ENCODE measurements at regions not wholly inside any gene's neighbourhood (a gene's known extent, or its start where the extent isn't known, plus 50 kb on each side); places are given as distances from the start of the nearest gene placed in this dataset.
"Not testable (repeated sequence)": the region's sequence is repeated elsewhere in the genome, so short reads cannot be mapped to it uniquely, and the experiment has no call there.

DNA sequence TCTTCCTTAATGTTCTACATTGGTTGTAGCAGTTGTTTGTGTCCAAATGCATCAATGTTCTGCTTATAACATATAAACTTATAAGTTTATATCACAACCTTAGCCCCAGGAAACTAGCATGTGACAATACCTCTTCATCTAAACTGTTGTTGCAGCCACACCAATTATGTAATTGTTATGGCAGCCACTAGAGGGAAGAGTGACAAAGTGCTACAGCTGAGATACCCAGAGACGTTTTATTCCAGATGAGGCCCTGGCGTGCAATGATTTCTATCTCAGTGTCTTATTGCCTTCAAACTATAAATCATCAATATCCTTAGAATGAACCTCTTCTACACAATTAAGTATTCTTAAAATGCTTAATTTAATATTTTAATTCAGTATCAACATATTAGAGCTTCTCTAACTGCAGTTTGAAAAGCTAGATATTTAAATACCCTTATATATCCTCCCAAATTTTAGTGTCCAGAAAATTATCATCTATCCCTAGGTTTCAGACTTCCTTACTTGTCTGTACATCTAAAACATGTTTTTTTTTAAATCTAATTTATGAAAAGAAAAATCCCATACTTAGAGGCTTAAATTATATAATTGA, 171.6 kb downstream of the PCDH10 start:
- peak; percentile 16 for DNase-seq (ENCODE audit: low spot score)

GRCh38 chr4:133316909-133317308, 167.8 kb downstream of the PCDH10 start:
- DNase-seq (ENCODE audit: low spot score), result no peak

DNA sequence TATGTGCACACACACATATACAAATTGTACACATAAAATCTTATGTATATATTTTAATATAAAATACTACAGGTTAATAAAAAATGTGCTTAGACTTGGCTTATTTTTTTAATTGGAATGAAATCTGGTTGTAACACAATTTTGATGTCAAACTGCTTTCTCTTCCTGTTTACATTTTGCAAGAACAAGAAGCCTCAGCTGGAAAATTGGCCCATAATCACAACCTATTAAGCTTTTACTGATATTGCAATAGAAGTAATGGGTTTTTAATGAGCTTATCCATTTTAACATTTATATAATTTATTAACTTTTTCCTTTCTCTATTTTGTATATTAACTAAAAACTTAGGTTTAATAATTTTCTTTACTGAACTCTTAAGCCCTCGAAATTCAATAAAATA, 165.9 kb downstream of the PCDH10 start:
- DNase-seq (ENCODE audit: low spot score), result no peak

DNA sequence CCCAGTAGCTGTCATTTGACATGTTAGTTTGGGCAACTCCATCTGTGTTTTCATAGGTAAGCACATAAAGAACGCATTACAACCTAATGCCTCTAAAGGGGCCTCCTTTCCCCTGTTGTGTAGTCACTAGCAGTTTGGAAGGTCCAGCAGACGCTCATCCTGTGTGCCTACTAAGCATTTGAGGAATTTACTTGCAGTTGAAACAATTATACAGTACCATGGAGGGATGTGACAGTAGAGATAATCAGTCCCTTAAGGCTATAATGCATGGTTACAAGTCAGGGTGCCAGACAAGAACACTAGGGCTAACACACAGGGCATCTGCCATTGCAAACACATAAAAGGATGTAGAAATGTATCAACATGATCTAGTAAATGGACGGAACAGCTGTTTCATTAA, 138.3 kb downstream of the PCDH10 start:
- no peak for DNase-seq (ENCODE audit: low spot score)

DNA sequence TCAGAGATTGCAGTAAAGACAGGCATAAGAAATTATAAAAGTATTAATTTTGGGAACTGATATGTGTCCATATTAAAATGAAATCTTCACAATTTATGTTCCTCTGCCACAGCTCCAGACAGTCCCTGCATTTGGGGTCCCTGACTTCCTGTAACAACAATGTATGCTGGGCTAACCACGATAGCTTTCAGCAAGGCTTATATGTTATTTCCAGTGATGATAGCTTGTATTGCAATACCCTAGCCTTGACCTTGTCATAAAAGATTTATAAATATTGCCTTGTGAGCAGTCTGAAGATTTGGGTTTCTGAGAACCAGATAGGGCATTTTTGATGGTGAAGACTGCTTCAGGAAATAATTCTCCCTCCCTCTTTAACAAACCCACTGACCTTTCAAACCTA, 129.5 kb downstream of the PCDH10 start:
- DNase-seq (ENCODE audit: low spot score), result no peak

DNA sequence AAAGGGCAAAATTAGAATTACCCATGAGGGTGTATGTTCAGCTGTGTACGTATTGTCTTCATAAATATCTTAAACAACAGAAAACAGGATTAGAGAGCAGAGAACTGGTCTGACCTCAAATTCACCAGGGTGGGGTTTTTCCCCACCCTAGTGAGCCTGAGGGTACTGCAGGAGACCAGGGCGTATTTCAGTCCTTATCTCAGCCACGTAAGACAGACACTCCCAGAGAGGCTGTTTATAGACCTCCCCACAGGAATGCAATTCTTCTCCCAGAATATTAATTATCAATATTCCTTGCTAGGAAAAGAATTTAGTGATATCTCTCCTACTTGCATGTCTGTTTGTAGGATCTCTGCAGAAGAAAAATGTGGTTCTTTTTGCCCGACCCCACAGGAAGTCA, 128.8 kb downstream of the PCDH10 start:
- not testable (repeated sequence) for DNase-seq (ENCODE audit: low spot score)

- DNase-seq (ENCODE audit: low spot score), result no peak
These were observed 126.2 kb downstream of the PCDH10 start for GRCh38 chr4:133275246-133275645.

- no peak for DNase-seq (ENCODE audit: low spot score)
These were observed 124.3 kb downstream of the PCDH10 start for GRCh38 chr4:133273401-133273800.

DNA sequence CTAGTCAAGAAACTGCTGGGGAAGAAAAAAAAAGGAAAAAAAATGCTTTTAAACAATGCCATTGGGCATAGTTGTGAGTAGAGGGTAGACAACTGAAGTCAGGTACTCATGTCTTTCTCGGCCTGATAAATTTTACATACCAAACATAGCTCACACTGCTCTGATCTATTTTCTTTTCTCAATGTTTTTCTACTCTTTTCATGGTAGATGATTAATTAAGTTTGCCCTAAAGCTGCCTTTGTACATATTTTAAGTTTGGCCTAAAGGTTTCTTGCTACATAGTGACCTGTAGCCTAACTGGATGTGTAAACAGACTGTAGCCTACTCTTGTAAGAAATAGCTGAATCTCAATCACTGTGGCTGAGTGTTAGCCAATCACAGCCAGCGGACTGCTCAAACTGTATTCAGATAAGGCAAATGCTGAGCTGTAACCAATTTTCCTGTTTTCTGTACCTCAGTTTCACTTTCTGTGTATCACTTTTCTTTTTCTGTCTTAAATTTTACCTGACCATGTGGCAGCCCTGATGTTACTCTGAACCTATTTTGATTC, 121.0 kb downstream of the PCDH10 start:
- no peak for DNase-seq (ENCODE audit: low spot score)

GRCh38 chr4:133268205-133268604, 119.1 kb downstream of the PCDH10 start:
- no peak for DNase-seq (ENCODE audit: low spot score)

DNA sequence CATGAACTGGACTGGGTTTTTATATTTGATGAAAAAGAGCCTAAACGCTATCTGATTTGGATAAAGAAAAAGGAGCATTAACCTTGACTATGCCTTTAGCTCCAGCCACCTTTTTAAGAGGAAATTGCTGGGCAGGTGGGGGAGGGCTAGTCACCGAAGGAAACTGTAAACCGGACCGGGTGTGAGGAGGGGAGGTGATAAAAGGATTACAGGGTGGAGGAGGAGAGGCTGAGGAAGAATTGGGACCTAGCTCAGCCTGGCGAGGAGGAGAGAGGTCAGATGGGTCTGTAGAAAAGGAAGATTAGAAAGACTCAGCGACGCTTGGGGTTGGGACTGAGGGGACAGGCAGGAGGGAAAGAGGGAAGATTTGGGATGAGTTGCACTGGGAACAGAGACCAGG, 118.4 kb downstream of the PCDH10 start:
- not testable (repeated sequence) for DNase-seq (ENCODE audit: low spot score)

DNA sequence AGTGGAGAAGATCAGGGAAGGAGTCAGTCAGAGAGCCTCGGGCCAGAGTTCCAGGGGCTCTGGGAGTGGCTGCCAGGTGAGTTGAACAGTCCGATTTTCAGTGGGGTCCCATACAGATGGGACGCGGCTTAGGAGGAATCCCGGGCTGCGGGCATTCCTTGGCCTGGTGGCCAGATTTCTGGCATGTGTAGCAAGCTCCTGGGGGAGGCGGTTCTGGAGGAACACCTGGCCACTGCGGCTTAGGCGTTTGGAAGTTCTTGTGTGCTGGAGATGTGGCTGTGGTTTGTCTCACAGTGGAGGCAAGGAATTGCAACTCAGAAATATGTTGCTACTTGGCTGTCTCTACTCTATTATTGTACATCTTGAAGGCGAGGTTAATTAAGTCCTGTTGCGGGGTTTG, 117.9 kb downstream of the PCDH10 start:
- not testable (repeated sequence) for DNase-seq (ENCODE audit: low spot score)

- not testable (repeated sequence) for DNase-seq (ENCODE audit: low spot score)
These were observed 115.2 kb downstream of the PCDH10 start for GRCh38 chr4:133264251-133264650.

DNA sequence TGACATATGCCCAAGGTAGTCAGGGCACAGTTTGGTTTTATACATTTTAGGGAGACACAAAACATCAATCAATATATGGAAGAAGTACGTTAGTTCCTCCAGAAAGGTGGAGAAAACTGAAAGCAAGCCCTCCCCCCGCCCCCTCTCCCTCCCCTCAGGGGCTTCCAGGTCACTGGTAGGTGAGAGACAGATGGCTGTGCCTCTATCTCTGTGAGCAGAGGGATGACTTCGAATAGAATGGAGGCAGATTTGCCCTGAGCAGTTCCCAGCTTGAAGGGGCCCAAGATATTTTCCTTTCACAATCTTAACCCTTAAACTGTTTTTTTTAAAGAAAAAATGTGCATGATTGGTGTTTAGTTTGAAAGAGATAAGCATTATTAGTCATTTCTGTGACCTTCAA, 114.0 kb downstream of the PCDH10 start:
- DNase-seq (ENCODE audit: low spot score), result no peak

GRCh38 chr4:133247861-133248260, 98.8 kb downstream of the PCDH10 start:
- DNase-seq (ENCODE audit: low spot score), result no peak

DNA sequence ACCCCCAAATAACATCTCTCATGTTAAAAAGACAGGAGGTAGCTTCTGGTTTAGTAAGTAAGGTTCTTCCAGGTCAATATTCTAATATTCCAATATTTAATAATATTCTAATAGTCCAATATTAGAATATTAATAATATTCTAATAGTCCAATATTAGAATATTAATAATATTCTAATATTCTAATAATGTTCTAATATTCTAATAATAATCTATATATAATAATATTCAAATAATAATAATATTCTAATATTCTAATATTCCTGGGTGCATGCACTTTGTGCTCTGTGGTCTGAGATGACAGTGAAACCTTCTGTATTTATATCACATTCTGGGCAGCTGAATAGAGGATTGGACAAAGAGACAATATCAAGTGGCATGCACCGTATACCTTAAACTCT, 96.1 kb downstream of the PCDH10 start:
- DNase-seq (ENCODE audit: low spot score), result no peak
